ENCODE measurements at regions not wholly inside any gene's neighbourhood (a gene's known extent, or its start where the extent isn't known, plus 50 kb on each side); places are given as distances from the start of the nearest gene placed in this dataset.

DNA sequence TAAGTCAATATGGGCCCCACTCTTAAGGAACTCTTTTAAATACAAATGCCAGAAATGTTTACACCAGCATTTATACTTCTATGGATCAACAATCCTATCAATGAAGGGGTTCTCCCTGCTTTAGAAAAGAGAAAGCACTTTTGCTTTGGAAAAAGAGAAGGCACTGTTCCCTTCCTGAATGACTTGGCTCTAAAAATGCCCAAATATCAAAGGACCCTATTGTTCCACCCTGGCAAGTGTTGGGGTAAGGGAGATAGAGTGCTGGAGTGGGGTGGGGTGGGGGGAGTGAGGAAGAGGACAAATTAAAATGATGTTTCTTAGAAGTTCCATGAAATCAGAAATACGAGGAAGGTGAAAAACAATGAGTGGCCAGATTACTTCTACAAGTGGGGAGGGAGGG is 131.6 kb upstream of the GRIN2B start:
- TF ChIP-seq, protein P1, sequence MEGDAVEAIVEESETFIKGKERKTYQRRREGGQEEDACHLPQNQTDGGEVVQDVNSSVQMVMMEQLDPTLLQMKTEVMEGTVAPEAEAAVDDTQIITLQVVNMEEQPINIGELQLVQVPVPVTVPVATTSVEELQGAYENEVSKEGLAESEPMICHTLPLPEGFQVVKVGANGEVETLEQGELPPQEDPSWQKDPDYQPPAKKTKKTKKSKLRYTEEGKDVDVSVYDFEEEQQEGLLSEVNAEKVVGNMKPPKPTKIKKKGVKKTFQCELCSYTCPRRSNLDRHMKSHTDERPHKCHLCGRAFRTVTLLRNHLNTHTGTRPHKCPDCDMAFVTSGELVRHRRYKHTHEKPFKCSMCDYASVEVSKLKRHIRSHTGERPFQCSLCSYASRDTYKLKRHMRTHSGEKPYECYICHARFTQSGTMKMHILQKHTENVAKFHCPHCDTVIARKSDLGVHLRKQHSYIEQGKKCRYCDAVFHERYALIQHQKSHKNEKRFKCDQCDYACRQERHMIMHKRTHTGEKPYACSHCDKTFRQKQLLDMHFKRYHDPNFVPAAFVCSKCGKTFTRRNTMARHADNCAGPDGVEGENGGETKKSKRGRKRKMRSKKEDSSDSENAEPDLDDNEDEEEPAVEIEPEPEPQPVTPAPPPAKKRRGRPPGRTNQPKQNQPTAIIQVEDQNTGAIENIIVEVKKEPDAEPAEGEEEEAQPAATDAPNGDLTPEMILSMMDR (conservative IDR thresholded peaks at IDR 0.05; ENCODE audit: low read depth, low read length), result no peak
- no peak for TF ChIP-seq EZH2 (IDR thresholded peaks at IDR 0.05; ENCODE audit: borderline replicate concordance, low read depth, low read length, poor library complexity, severe bottlenecking)

Measured in A673 (cell line).